Left ventricle myocardium superior (tissue), 1 donor: ENCODE measurements at regions not wholly inside any gene's neighbourhood (a gene's known extent, or its start where the extent isn't known, plus 50 kb on each side); places are given as distances from the start of the nearest gene placed in this dataset.
A peak's percentile ranks its signal among the peaks of the same experiment; 100 is the strongest.
"Not testable (repeated sequence)": the region's sequence is repeated elsewhere in the genome, so short reads cannot be mapped to it uniquely, and the experiment has no call there.

Source experiments
- ATAC-seq: fragments of 200-7000 bp; cut with Tn5 transposase; one replicate; pipeline ENCODE4 v1.9.1; 2020; ENCODE audit warnings: mild to moderate bottlenecking, moderate library complexity
- DNase-seq: peaks from one replicate; pipeline ENCODE4 v3.0.0-alpha.2; 2020
- intact Hi-C: fragments of 100-400 bp; cut with micrococcal nuclease; formaldehyde crosslinking; loops from one replicate; pipeline ENCODE4 v1.11.0; 2022
- donor health status: DM: no; HTN: yes; CAD: no; lungs with severe emphysema.

- no peak for DNase-seq
- intact Hi-C loops, result no loop called here
- ATAC-seq, result no peak
These were observed 68.5 kb downstream of the CDC14C start for GRCh38 chr7:48992816-48993215.

- intact Hi-C loops, result no loop called here
- DNase-seq (no peak), ATAC-seq (peak; percentile 66)
These were observed 77.3 kb downstream of the CDC14C start for GRCh38 chr7:49001610-49002033.

GRCh38 chr7:49010717-49011116 is 86.4 kb downstream of the CDC14C start:
- DNase-seq, result no peak
- no peak for ATAC-seq

GRCh38 chr7:49014870-49015269 is 90.5 kb downstream of the CDC14C start:
- intact Hi-C loops, result no loop called here
- no peak for ATAC-seq

More at GRCh38 chr7:49010717-49011116, 86.4 kb downstream of the CDC14C start:
- intact Hi-C loops, result no loop called here

GRCh38 chr7:49020145-49020544 is 95.8 kb downstream of the CDC14C start:
- DNase-seq (no peak), ATAC-seq (no peak)
- intact Hi-C loops, result no loop called here

More at GRCh38 chr7:49014870-49015269, 90.5 kb downstream of the CDC14C start:
- DNase-seq, result no peak

- DNase-seq (no peak), ATAC-seq (no peak)
- intact Hi-C loops, result no loop called here
These were observed 98.1 kb downstream of the CDC14C start for GRCh38 chr7:49022448-49022847.

- ATAC-seq (no peak), DNase-seq (no peak)
- intact Hi-C loops, result no loop called here
These were observed 99.3 kb downstream of the CDC14C start for GRCh38 chr7:49023345-49024328.

GRCh38 chr7:49030221-49030620 is 105.9 kb downstream of the CDC14C start:
- DNase-seq (no peak), ATAC-seq (no peak)
- intact Hi-C loops, result no loop called here

- intact Hi-C loops, ATAC-seq: not testable (repeated sequence)
These were observed 108.8 kb downstream of the CDC14C start for GRCh38 chr7:49033140-49033539.

GRCh38 chr7:49037346-49038210 is 113.2 kb downstream of the CDC14C start:
- no peak for ATAC-seq
- DNase-seq, result no peak
- intact Hi-C loops, result no loop called here

More at GRCh38 chr7:49033140-49033539, 108.8 kb downstream of the CDC14C start:
- not testable (repeated sequence) for DNase-seq

- intact Hi-C loops, result no loop called here
- DNase-seq (no peak), ATAC-seq (no peak)
These were observed 114.5 kb downstream of the CDC14C start for GRCh38 chr7:49038821-49039358.

- DNase-seq, result no peak
- intact Hi-C loops, result no loop called here
- ATAC-seq, result no peak
These were observed 136.4 kb downstream of the CDC14C start for GRCh38 chr7:49060743-49061142.

GRCh38 chr7:49074538-49074937 is 150.2 kb downstream of the CDC14C start:
- no peak for ATAC-seq
- intact Hi-C loops, result no loop called here
- no peak for DNase-seq

GRCh38 chr7:49080896-49081475 is 156.6 kb downstream of the CDC14C start:
- ATAC-seq, result peak; percentile 91
- no peak for DNase-seq
- intact Hi-C loops, result no loop called here

GRCh38 chr7:49088017-49088416 is 163.7 kb downstream of the CDC14C start:
- no peak for ATAC-seq
- intact Hi-C loops, result no loop called here
- DNase-seq, result no peak

- ATAC-seq (no peak), DNase-seq (no peak)
- intact Hi-C loops, result no loop called here
These were observed 165.4 kb downstream of the CDC14C start for GRCh38 chr7:49089717-49090116.

- intact Hi-C loops, result no loop called here
- ATAC-seq (no peak), DNase-seq (no peak)
These were observed 166.7 kb downstream of the CDC14C start for GRCh38 chr7:49091089-49091488.

- intact Hi-C loops, result no loop called here
- DNase-seq (no peak), ATAC-seq (no peak)
These were observed 167.2 kb downstream of the CDC14C start for GRCh38 chr7:49091519-49091918.

- ATAC-seq, result peak; percentile 55
- intact Hi-C loops, result no loop called here
- DNase-seq, result no peak
These were observed 168.9 kb downstream of the CDC14C start for GRCh38 chr7:49093218-49093617.
